HepG2 (cell line): ENCODE measurements at regions not wholly inside any gene's neighbourhood (a gene's known extent, or its start where the extent isn't known, plus 50 kb on each side); places are given as distances from the start of the nearest gene placed in this dataset.

Source experiments
- HNRNPH1 ChIP-seq: fragments of 200-400 bp; formaldehyde crosslinking; optimal IDR thresholded peaks from 2 replicates; pipeline ENCODE3; 2017; ENCODE audit warnings: mild to moderate bottlenecking, low read depth, low read length
- MEF2D ChIP-seq: sonication (generic); formaldehyde crosslinking; IDR thresholded peaks from 2 replicates; pipeline ENCODE4 v1.5.1; 2020; ENCODE audit warnings: mild to moderate bottlenecking, missing genetic modification reagents
- THRA ChIP-seq: sonication (generic); formaldehyde crosslinking; IDR thresholded peaks from 2 replicates; pipeline ENCODE4 v1.4.0; 2020; ENCODE audit warnings: missing genetic modification reagents, borderline replicate concordance
- ZHX1 ChIP-seq: sonication (generic); formaldehyde crosslinking; IDR thresholded peaks from 2 replicates; pipeline ENCODE4 v1.8.1; 2022; ENCODE audit warnings: low read depth, mild to moderate bottlenecking, missing genetic modification reagents
- ZNF614 ChIP-seq: IDR thresholded peaks from 2 replicates; pipeline ENCODE4 v1.6.1; 2018; ENCODE audit warnings: missing biosample characterization, missing genetic modification reagents, inconsistent platforms, borderline replicate concordance
- TF ChIP-seq, protein P1 (sequence below): sonication (generic); formaldehyde crosslinking; IDR thresholded peaks from 2 replicates; pipeline ENCODE4 v1.5.1; 2020; ENCODE audit warnings: mild to moderate bottlenecking, missing genetic modification reagents, moderate library complexity
- TF ChIP-seq, protein P2 (sequence below): sonication (generic); formaldehyde crosslinking; IDR thresholded peaks from 2 replicates; pipeline ENCODE4 v1.5.1; 2020; ENCODE audit warnings: mild to moderate bottlenecking, missing genetic modification reagents, borderline replicate concordance

DNA sequence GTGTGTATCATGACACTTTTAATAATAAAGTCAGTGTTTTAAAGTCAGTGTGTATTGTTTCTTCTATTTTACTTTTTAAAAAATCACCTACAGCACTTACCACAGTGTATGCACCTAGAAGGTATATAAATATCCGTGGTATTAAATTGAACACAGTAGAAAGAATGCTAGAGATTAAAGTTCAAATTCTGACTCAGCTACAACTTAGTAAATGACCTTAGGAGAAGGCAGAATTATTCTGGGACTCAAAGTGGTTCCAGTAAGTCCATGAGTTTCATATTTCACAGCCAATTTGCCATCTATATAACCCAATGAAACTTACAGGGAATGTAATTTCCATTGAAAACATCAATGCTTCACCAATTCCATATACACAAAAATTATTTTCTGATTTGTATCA lies 52.7 kb upstream of the MAP4 start (continued):
- TF ChIP-seq, protein P1, sequence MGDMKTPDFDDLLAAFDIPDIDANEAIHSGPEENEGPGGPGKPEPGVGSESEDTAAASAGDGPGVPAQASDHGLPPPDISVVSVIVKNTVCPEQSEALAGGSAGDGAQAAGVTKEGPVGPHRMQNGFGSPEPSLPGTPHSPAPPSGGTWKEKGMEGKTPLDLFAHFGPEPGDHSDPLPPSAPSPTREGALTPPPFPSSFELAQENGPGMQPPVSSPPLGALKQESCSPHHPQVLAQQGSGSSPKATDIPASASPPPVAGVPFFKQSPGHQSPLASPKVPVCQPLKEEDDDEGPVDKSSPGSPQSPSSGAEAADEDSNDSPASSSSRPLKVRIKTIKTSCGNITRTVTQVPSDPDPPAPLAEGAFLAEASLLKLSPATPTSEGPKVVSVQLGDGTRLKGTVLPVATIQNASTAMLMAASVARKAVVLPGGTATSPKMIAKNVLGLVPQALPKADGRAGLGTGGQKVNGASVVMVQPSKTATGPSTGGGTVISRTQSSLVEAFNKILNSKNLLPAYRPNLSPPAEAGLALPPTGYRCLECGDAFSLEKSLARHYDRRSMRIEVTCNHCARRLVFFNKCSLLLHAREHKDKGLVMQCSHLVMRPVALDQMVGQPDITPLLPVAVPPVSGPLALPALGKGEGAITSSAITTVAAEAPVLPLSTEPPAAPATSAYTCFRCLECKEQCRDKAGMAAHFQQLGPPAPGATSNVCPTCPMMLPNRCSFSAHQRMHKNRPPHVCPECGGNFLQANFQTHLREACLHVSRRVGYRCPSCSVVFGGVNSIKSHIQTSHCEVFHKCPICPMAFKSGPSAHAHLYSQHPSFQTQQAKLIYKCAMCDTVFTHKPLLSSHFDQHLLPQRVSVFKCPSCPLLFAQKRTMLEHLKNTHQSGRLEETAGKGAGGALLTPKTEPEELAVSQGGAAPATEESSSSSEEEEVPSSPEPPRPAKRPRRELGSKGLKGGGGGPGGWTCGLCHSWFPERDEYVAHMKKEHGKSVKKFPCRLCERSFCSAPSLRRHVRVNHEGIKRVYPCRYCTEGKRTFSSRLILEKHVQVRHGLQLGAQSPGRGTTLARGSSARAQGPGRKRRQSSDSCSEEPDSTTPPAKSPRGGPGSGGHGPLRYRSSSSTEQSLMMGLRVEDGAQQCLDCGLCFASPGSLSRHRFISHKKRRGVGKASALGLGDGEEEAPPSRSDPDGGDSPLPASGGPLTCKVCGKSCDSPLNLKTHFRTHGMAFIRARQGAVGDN (CRISPR knock-in tag), result no peak
- TF ChIP-seq, protein P2, sequence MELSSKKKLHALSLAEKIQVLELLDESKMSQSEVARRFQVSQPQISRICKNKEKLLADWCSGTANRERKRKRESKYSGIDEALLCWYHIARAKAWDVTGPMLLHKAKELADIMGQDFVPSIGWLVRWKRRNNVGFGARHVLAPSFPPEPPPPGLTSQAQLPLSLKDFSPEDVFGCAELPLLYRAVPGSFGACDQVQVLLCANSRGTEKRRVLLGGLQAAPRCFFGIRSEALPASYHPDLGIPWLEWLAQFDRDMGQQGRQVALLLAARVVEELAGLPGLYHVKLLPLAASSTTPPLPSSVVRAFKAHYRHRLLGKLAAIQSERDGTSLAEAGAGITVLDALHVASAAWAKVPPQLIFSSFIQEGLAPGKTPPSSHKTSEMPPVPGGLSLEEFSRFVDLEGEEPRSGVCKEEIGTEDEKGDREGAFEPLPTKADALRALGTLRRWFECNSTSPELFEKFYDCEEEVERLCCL, result no peak
- TF ChIP-seq THRA (CRISPR knock-in tag) (no peak), ZNF614 (CRISPR knock-in tag) (no peak), HNRNPH1 (no peak), MEF2D (no peak), ZHX1 (CRISPR knock-in tag) (no peak)
